CD4-positive, alpha-beta T cell treated with Interferon alpha-2 for 1 hour (primary cell): ENCODE measurements at regions not wholly inside any gene's neighbourhood (a gene's known extent, or its start where the extent isn't known, plus 50 kb on each side); places are given as distances from the start of the nearest gene placed in this dataset.

Source experiments
- DNase-seq, 2 donors: peaks; one replicate each; pipeline ENCODE4 v3.0.0-alpha.2; 2020 to 2022

DNA sequence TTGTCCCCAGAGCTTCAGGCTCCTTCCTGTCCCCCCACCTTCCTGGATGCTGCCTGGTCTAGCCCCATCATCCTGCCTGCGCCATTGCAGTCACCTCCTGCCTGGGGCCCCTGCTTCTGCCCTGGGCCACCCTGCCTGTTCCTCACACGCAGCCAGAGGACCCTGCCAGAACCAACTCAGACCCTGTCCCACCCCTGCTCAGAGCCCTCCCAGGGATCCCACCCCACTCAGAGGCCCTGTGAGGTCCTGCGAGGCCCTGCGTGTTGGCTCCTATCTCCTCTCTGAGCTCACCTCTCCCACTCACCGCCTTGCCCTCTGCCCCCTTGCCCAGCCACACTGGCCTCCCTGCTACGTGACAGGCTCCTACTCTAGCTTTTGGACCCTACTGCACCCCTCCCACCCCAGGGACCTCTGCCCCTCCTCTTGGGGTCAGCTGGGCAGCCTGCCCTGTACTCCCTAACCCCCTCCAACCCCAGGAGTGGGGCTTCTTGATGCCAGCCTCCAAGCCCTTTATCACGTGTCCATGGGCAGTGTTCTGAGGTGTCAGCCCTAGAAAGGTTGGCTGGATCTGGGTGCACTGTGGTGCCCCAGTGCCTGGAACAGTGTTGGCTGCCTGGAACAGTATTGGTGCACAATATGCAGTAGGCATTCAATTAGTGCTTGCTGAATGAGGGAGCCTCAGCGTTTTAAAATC, 68.3 kb downstream of the CEBPB start:
- DNase-seq, result no peak

- DNase-seq, result no peak
Observed at GRCh38 chr20:50259705-50260478, 69.3 kb downstream of the CEBPB start.

GRCh38 chr20:50260479-50261221, 70.0 kb downstream of the CEBPB start:
- peak in 1 of 2 donors; percentile 36 for DNase-seq

DNA sequence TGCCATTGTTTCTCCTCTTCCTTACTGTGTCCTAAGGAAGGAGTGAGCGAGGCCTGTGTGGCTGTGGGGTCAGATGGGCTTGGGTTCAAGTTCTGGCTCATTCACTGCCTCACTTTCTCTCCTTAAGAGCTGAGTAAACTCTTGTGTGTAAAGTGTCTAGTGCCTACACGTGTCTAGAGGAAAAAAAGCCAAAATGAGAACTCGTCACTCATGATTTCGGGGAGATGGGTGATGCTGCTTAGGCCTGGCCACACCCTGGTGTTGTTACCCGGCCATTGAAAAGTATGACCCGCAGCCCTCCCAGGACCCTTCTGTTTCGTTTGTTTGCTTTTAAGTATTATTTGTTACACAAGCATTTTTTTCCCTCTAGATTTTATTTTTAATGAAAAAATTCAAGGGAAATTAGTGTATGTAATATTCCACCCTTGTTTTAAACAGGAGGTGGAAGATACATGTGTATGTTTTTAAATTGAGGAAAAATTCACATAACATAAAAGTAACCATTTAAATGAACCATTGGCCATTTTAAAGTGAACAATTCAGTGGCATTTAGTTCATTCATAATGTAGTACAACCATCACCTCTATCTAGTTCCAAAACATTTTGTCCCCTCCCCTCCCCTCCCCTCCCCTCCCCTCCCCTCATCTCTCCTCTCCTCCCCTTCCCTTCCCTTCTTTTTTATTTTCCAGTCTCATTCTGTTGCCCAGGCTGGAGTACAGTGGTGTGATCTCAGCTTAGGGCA, 71.0 kb downstream of the CEBPB start:
- no peak for DNase-seq

- DNase-seq, result no peak
Observed at GRCh38 chr20:50263831-50264230, 73.2 kb downstream of the CEBPB start.

DNA sequence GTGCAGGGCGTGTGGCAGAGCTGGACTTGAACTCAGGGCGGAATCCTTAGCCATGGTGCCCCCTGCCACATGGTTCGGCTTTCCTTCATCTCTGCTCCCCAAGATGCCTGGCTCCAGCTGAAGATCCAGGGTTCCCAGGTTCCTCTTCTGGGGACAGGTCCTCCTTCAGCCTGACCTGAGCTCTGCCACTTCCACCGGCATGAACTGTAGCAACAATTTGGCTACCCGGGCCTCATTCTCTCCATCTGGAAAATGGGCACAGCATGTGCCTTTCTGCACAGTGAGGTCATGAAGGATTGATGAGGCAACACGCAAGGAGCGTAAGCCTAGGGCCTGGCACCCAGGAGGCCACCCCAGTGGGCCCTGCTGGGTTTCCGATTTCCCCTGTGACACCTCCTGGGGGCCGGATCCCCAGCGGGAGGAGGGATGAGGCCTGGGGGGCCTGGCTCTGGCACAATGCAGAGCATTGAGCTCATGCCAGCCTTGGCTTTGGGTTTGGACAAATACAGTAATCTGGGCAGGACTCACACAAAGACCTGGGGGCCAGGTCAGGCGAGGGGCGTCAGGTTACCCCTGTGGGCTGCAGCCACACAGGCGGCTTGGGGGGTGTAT, 74.0 kb downstream of the CEBPB start:
- DNase-seq, result no peak

- no peak for DNase-seq
Observed at GRCh38 chr20:50265245-50265946, 74.8 kb downstream of the CEBPB start.

DNA sequence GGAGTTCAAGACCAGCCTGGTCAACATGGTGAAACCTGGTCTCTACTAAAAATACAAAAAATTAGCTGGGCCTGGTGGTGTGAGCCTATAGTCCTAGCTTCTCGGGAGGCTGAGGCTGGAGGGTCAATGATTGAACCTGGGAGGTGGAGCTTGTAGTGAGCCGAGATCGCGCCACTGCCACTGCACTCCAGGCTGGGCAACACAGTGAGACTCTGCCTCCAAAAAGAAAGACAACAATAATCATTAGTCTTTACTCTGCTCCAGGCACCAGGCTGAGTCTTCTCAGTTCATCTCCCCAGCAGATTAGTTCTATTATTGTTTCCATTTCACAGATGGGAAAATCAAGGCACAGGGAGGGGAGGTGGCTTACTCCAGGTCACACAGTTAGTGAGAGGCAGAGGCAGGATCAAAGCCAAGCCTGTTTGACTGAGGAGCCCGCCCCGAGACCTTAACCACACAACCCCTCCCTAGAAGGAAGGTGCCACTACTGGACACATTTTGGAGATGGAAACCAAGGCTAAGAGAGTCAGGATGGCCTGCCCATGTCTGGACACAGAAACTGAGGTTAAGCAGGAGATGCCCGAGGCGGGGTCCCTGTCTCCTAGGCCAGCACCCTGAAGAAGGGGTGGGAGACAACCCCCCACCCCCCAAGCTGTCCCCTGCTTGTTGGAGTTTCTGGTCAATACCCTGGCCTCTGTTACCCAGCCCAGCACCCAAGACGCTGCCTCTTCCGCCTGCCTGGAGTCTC, 75.8 kb downstream of the CEBPB start:
- no peak for DNase-seq

DNA sequence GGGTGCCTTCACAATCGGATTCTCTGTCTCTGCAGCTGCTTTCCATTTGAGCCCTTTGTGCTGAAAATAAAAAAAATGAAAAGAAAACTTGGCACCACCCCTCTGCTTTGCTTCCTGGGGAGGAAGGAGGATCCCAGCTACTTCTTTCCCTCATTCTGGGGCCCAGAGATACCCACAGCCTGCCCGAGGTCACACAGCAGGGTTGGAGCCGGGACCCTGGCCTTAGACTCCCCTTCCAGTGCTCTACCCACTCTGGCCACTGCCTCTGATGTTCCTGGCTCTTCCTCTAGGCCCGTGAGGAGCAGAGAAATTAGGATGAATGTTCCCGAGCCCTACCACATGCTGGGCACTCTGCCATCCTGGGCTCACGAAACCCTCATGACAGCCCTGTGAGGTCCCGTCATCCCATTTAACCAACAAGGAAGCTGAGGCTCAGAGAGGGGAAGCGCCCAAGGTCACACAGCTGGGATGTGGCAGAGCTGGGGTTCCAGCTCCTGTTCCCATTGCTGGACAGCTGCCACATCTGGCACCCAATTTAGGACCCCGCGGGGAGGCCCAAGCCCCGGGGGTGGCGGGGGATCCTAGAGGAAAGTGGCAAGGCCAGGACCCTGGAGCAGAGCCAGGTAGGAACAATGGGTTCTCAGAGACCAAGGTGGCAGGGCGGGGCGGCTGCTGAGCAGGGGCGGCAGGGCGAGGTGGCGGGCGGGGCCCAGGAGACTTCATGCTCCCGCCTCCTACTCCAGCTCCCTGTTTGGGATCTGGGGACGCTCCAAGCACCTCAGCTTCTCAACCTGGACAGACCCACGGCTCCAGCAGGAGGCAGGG, 76.6 kb downstream of the CEBPB start:
- DNase-seq, result no peak

DNA sequence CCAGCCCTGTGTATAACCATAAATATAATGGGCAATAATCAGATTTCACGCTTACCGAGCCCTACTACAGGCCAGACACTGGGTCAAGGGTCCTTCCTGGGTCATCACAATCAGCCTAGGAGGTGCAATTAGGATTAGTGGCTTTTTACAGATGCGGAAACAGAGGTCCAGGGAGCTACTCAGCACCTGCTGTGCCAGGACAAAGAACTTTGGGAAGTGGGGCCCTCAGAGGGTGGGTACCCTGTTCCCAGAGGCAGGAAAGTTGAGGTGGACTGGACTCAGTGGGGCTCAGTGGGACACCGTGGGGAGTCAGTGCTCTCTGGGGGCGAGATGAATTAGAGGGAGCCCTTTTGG, 77.2 kb downstream of the CEBPB start:
- DNase-seq, result no peak

DNA sequence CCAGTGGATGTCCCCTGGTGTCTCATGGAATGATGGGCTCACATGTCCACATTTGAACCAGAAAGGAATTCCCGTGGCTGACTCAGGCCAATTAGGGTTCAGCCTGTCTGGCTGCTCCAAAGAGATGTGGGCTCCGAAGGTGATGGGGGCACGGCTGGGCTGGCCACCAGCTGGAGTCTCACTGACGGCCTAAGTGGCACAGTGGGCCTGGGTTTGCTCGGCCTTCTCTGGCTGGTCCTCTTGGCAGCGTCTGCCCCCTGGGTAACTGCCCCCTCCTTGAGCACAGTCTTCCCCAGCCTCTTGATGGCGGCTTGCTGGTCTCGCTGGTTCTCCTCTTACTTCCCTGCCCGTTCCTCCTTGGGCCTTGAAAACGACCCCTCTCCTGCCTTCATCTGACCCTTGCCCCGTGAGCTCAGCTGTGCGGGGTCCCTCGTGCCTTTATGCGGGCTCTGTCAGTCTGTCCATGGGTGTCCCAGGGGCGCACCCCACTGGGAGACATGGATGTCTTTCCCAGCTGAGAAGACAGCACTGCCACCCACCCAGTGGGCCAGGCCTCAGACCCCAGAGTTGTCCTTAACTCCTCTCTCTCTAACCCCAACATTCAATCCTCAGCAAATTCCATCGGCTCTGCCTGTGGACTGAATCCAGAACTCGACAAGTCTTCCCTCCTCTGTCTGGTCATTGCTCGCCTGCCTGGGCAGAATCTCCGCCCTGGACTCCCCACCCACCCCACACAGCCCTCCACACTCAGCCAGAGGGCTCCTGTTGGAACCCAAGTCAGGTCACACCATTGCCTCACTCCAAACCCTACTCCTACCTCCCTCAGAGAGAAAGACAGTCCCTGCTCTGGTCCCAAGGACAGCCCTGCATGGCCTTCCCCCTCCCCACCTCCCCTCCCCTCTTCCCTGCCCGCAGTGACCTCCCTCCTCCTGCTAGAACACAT, 78.7 kb downstream of the CEBPB start:
- no peak for DNase-seq

DNA sequence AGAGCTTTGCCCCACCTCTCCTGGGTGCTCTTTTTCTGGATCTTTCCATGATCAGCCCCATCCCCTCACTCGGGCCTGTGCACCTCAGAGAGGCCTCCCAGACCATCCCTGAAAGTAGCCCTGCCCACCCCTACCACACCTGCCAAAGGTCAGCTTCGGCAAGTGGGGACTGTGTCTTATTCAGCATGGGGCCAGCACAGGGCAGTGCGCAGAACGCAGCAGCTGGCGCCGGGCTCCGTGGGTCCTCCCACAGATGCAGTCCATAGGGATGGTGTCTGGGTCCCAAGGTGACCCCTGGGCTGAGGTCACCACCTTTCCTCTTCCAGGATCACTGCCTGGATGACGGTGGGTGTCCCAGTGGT, 79.4 kb downstream of the CEBPB start:
- DNase-seq, result no peak

- peak in 1 of 2 donors; percentile 55 for DNase-seq
Observed at GRCh38 chr20:50270569-50270968, 79.9 kb downstream of the CEBPB start.

- no peak for DNase-seq
Observed at GRCh38 chr20:50271176-50271575, 80.5 kb downstream of the CEBPB start.

DNA sequence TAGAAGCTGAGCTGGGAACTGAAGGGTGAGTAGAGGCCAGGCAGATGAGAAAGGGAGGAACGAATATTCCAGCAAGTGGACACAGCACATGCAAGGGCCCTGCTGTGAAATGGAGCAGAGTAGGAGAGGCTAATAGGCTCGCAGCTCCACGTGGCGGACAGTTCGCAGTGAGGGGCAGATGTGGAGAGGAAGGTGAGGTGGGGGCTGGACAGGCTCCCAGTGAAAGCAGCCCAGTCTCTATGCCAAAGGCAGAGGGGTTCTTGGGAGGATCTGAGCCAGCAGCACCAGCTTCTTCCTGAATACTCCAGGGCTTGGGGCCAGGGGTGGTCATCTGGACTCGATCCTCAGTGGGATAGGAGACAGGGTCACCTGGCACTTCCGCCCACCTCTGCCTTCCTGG, 81.0 kb downstream of the CEBPB start:
- no peak for DNase-seq

DNA sequence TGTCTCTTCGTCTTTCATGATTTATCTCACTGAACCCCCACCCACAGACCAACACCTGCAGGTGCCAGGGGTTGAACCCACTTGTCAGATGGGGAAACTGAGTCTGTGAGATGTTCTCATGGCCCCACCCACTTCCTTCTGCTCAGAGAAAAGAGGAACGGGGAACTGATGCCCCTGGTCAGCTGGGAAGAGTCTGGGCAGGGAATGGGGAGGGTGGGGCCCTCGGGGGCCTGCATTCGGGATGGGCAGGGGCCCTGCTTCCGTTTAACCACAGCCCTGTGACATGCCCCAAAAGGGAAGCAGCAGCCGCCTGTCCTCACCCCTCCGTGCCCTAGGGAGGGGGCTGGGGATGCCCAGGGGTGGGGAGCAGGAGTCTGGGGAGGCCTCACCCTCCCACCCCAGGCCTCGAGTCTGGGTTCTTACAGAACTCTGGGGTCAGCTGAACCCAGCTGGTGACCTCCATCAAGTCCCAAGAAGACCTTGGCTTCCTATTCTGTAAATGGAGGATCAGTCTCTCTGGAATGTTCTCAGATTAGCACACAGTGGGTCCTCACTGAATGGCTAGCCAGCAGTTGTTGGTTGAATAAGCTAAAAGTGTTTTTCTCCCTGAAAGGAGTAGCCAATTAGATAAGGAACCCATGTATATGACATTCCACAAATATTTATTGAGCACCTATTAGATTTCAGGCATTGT, 81.5 kb downstream of the CEBPB start:
- peak in 1 of 2 donors; percentile 34 for DNase-seq

GRCh38 chr20:50272724-50273446, 82.3 kb downstream of the CEBPB start:
- no peak for DNase-seq
